NCI-H345 treated with DMSO at 0.1 percent for 48 hours (cell line): ENCODE measurements at regions not wholly inside any gene's neighbourhood (a gene's known extent, or its start where the extent isn't known, plus 50 kb on each side); places are given as distances from the start of the nearest gene placed in this dataset.
"Not testable (repeated sequence)": the region's sequence is repeated elsewhere in the genome, so short reads cannot be mapped to it uniquely, and the experiment has no call there.

Experiments
- DNase-seq: peaks from one replicate; lab custom pipeline; 2025; ENCODE audit not compliant: unreplicated experiment; lab: John Stamatoyannopoulos, UW

DNA sequence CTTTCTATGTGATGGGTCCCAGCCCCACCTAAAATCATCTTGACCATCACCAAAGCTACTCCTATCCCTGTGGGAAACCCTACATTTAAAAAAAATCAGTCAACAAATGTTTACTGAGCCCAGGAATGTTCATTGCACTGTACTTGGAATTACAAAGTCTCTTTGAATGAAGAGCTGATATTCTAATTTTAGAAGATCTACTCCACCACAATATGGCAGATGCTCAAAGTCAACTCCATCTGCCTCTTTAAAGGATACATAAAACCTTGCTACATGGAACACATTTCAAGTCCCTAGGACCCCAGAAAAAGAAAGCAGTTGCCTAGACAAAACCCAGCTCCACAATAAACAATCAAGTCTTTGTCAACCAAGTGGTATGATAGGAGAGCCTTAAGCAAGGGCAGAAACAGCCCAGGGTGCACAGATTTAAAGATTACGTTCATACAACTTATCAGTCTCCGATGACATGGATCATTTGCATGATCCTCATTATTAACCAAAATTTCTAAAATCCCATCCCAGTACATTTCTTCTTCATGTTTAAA is 234.3 kb upstream of the ACVR2A start:
- DNase-seq = no peak

DNA sequence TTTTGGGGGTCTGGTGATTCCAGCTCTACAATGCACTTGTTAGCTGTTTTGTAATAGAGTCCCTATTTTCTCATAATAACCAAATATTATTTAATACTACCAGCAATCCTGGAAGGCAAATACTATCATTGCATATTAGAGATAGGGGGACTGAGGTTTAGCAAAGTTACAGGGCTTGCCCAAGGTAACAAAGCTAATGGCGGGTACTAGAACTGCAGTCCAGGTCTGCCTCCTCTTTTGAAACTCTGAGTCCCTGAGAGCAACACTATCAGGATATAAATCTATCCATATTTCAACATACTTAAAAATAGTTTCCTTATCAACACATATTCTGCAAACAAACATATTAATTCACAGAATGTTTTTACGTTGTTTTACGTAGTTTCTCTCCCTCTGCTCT is 235.5 kb upstream of the ACVR2A start:
- no peak for DNase-seq

DNA sequence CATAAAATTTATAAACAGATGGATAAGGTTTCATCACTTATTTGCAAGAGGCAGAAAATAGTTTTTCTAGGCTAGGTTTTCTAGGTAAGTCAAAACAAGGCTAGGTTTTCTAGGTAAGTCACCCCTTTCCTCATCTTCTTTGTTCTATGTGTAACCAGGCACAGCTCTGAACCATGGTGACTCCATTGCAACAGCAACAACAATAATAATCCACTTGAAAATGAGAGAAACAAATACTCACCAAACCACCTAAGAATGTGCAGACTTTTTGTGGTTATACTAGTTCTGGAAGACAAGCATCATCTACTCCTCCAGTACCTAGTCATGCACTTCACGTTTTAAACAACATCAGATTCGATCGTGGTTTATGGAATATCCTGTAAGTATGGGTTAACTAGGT is 237.4 kb upstream of the ACVR2A start:
- DNase-seq = no peak

DNA sequence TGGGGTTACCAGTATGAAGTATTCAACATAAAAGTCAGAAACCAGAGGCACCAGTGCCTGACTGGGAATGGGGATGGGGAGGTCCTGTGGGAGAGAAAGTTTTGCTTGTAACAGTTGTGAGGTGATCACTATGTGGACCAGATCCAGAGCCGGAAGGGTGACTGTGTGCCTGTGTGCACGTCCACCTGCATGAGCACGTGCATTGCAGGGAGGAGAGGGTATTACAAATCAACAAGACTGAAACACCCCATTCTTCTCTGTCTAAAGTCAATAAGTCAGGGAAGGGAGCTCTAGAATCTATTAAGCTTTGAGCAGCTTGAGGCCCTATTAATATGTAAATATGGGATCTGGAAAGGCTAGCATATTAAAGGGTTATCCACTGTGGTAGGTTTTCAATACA is 241.0 kb upstream of the ACVR2A start:
- no peak for DNase-seq

DNA sequence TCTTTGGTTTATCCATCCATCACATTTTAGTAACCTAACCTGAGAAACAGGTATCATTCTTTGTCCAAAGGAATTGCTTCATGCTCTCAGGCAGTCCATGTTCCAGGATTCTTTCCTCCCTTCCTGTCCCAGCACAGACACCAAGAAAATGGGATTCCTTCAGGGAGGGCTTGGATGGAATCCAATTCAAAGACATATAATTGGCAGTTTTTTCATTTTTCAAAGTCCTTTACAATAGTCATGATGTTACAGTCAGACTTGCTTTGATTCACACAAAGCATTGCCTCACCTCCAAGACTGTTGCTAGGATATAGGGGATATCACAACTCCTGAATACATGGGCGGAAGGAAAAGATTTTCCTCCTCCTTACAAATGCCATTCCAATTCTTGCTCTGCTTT is 241.4 kb upstream of the ACVR2A start:
- no peak for DNase-seq

DNA sequence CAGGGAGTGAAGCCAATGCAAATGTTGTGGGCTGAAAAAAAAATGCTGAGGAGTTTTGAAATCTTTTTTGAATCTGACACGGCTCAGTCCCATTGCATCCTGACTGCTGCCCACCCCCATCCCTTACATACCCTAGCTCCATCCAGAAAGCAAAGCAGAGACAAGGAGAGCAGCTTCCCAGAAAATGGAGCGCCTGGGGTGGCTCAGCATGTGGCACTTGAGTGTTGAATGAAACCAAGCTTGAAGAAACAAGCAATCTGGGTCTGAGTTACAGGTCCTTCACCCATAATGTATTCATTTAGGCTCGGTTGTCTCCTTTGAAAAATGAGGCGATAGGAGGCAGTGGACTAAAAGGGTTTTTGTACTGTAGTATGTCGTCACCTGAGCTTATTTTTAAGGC is 244.2 kb upstream of the ACVR2A start:
- peak; percentile 57 for DNase-seq

DNA sequence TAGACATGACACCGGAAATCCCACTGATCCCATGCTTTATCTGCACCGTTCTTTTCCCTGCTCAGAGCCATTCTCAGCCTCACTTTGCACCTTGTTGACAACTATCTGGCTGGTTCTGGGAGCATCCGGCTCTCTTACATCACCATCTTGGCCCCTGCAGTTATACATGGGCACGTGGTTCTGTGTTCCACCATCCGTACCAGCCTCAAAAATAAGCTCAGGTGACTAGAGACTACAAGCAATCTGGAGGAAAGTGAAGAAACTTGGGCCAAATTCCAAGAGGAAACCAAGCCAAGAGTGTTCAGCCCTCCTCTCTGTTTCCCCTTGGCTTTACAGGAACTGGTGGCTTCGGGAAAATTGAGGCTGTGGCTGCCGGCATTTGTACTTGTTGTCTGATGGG is 244.6 kb upstream of the ACVR2A start:
- no peak for DNase-seq

DNA sequence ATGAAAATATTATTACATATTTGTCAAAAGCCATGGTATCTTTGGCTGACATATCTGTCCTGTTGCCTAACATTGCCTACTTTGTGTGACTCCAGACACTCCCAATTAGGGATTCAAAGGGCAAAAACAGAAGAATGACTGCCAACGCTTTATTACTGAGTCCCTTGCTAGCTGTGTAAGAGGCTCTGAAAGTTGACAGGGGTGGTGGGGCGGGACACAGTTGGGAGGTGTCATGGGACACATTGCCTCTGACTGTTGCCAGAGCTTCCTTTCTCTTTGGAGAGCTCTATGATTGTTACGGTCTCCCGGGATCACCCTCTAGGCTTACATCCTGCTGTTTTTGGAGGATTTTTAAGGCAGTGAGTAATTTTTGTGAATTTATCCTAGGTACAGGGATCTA is 249.6 kb upstream of the ACVR2A start:
- no peak for DNase-seq

DNA sequence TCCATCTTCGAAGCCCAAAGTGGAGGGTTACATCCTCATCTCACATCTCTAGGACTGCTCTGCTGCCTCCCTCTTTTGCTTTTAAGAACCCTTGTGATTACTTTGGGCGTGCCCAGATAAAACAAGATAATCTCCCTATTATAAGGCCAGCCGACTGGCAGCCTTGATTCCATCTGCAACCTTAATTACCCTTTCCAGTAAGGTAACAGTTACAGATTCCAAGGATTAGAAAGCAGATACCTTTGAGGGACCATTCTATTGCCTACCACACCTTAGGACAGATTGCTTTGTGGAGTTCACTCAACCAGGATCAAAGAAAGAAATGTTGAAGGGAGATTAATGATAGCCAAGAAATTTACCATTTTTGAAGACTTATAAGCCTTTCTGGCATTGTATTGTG is 250.8 kb upstream of the ACVR2A start:
- DNase-seq = no peak

DNA sequence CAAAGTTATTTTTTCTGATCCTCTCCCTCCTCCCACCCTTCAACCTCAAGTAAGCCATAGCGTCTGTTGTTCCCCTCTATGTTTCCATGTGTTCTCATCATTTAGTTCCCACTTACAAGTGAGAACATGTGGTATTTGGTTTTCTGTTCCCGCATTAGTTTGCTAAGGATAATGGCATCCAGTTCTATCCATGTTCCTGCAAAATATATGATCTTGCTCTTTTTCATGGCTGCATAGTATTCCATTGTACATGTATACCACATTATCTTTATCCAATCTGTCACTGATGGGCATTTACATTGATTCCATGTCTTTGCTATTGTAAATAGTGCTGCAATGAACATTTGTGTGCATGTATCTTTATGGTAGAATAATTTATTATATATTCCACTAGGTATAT is 252.0 kb upstream of the ACVR2A start:
- DNase-seq = not testable (repeated sequence)

DNA sequence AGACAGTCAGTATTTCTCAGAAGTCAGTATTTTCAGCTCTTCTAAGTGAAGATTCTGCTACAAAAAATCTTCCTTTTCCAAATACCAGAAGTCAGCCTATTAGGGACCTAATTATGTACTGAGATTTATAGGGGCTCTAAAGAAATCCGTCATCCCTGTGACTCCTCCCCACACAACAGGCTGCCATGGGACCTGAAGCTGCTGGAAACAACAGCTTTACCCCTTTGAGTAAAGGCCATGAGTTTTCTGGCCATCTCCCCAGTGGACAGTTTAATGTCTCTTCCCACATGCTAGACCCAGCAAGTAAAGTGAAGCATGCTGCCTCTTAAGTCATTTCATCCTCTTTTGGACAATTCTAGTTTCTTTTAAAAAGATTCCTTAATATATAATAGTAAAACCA is 255.7 kb upstream of the ACVR2A start:
- DNase-seq = no peak

DNA sequence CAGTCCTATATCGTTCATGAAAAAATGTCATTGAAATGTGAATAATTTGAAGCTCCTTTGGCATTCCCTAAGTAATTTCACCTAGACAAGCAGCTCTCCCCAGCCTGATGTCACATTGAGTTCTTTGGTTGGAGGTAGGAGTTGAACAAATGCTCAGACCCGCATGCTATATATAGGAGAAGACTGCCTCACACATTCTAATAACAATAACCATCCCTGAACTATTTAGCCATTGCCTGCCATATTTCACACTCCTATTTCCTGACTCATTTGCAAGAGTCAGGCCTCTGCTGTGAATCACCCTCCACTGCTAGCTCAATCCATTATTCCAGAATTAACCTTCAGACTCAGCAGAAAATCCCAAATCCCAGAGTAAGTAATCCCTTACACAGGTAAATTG is 256.6 kb upstream of the ACVR2A start:
- no peak for DNase-seq

DNA sequence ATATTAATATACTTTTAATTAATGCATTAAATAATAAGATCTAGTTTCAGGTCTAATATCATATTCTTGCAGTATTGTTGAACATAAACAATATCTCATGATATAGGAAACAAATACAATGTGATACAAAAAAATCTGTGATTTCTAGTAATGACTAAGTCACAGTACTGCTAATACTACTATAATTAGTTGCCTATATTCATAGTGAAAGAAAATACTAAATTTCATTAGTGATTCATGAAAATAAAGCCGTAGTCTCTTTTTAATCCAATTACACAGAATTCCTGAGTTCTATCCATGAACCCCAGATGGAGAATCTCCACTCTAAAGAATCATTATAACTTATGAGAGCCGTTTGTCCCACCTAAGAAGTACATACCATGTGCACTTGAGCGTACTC is 266.3 kb upstream of the ACVR2A start:
- no peak for DNase-seq

DNA sequence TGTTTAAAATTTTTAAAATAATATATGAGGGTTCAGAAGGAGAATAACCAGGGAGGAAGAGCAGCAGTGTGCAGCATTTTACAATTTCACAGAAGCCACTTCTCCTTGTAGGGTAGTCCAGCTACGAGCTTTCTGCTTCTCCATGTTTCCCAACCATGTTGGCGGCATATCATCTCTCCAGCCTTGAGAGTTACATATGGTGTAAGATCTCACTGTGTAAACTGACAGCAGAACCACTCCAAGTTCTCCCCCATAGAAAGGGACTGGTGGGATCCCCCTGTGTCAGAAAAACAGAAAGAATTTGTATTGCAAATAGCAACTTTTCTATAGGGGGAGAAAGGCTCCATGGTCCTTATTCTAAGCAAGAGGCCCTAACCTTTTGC is 266.8 kb upstream of the ACVR2A start:
- no peak for DNase-seq

DNA sequence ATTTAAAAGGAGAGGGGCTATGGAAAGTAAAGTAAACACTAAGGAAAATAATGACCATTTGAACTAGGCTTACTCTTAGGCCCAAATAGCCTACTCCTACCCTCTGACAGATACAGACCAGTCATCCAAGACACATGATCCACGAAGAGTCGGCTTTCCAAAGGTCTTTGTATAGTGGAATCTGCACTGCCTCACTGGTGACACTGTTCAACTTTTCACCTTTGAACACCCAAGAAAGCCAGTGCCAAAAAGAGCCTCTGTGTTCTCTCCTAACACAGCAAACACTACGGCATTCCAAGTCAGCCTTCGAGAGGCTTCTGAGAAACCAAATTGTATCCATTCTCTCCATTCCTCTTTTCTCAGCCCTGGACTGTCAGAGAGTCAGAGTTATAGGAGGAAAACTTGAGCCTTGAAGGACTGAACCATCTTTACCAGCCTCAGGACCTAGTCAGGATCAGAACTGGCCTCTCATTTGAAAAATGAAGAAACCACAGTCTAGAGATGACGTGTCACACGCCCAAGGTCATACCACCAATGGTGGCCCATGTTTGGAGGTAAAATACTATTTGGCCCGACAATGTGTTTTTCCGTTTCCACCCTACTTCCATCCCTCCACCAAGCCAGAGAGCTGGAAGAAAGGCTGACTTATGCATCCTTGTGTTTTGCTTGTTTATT is 267.4 kb upstream of the ACVR2A start:
- DNase-seq = no peak

DNA sequence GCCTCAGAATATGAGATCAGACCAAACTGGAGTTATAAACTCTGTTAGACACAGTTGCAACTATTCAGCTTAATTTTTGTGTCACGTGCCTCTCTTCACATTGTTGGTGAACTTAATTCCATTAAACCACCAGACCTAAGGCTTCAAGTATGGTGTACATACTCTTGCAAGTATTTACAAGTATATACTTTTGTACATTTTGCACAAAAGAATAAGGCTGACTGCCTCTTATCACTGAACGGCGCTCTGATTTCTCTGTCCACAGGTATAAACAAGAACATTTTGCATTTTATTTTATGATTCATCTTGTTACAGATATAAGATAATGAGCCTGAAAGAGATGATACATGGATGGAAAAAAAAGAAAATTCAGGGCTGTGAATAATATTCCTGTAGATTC is 269.7 kb upstream of the ACVR2A start:
- no peak for DNase-seq

DNA sequence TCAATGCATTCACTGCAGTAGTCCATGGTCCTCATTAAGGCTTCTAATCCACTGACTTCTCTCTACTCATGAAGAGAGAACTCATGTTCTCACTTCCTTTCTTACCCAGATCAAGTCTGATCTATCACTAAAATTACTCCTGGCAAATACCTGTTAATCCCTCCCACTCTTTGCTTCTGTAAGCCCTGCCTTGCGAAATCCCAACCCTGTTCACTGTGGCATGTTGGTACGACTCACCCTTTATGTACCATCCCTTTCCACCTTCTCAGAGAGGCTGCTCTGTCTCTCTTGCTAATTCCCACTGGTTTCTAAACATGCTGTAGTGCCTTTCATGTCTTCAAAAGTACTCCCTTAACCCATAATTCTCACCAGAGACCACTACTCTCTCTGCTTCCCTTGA is 272.2 kb upstream of the ACVR2A start:
- no peak for DNase-seq

DNA sequence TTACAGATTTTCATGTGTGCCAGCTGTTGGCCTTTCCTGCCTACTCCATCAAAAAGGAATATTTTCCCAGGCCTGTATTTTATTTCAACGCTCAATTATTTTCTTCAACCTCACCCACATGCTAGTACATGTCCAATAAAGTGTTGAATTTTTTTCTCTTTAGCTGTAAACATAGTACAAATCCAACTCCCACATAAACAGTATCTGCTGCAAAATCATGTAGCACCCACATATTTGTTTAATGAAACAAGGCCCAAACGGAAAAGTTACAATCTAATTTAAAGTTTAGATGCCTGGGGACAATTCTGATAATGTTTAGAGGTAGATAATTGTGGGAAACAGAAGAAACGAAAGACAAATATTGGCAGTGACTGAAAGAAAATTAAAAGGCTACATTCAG is 275.4 kb upstream of the ACVR2A start:
- no peak for DNase-seq

DNA sequence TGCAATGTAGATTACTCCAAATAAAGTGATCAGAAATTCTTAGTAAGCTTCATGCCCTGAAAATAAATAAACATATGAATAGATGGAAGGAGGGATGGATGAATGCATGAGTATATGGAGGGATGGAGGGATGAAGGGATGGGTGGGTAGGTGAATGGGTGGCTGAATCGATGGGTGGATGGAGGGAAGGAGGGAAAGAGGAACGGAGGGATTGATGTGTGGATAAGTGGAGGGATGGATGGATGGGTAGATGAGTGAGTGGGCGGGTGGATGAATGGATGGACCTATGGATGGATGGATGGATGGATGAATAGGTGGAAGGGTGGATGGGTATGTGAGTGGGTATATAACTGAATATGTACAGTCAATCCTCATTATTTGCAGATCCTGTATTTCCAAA is 276.7 kb upstream of the ACVR2A start:
- DNase-seq = no peak

DNA sequence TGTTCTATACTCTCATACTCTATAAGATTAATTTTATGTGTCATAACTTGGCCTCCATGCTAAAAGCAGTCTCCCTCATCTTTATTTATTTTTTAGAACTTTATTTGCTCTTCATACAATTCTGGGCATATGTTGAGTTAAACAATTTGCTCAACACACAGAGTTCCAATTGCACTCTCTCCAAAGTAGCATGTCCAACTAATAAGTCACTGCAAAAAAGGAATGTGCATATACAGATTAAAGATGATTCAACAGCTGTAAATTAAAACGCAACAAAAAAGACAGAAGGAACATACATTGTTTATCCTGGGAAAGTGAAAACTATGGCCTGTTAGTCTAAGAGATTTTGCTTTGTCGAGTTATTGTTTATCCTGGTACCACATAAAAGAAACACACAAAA is 277.7 kb upstream of the ACVR2A start:
- no peak for DNase-seq

DNA sequence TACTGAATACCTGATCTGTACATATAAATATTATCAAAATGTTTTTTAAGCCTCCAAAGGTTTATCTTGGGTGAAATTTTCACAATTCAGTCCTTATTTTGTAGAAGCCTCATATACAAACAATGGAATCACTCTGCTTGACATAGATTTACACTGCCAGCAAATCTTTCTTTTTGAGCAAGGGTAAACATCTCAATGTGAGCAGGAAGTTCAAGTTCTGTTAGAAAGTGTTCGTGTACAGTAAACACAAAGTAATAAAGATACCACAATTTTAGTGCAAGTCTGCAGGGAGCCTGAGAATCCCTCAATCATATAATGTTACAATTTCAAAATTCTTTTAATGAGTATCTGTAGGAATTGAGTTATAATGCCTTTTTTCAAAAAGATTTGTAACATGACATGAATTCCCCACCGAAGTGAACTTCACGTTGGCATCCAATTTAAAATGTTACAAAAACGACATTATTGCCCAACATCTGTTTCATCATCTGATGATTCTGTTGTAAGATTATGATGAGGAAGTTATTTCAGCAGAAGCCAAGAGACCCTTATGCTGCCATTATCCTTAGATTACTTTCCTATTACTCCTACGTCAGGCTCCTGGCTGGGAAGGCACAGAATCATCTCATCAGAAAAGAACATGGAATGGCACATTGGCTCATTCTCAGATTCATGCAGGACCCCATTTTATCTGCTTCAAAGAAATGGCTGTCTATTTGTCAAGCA is 283.9 kb upstream of the ACVR2A start:
- no peak for DNase-seq

DNA sequence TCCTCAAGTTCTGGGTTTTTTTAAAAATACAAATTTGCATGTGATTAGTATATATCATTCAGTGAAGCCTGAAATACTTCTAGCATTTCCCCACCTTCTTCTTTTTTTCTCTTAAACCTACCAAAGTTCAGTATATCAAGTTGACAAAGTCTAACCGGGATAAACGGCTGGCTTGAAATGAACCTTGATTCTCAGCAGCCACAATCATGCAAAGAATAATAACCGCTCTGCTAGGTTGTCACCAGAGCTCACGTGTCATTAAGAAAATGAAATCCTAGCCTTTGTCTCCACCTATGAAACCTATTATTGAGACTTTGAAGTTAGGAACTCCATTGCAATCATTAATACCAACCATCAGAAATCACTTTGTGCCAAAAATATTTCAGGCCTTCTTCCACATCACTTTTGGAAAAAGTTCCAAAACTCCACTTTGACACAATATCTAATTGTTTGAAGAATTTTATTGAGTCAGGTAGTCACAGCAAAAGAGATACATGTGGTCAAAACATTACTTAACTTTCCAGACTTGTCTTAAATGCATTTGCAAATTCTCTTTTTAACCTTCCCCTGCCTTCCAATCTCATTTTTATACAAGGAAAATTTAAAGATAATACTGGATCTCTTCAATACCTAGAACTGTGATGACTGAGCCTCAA is 285.6 kb upstream of the ACVR2A start:
- DNase-seq = no peak
